OCI-LY7 (cell line): ENCODE measurements at regions not wholly inside any gene's neighbourhood (a gene's known extent, or its start where the extent isn't known, plus 50 kb on each side); places are given as distances from the start of the nearest gene placed in this dataset.

ENCODE experiments used
- BruUV-seq: library from RNA; stranded (reverse); fragments of 400-500 nt; replicated peaks from 2 replicates; lab custom pipeline; 2021; lab: Mats Ljungman, UMichigan
- CTCF ChIA-PET: fragments of 300-600 bp; sonication (Branson Sonifier 250); formaldehyde crosslinking; loops from one replicate; lab custom pipeline; 2022; ENCODE audit warnings: antibody characterized with exemption; ENCODE audit not compliant: unreplicated experiment; lab: Charles Lee
- POLR2A ChIA-PET: fragments of 300-600 bp; sonication (Branson Sonifier 250); formaldehyde crosslinking; loops from one replicate; lab custom pipeline; 2022; ENCODE audit warnings: antibody characterized with exemption; lab: Charles Lee
- DNase-seq: peaks from one replicate; pipeline ENCODE4 v3.0.0-alpha.2; 2015; ENCODE audit warnings: low spot score
- H2AFZ ChIP-seq: fragments of 200-600 bp; sonication (generic), shearing (Covaris generic); 2 replicates; pipeline ENCODE4 v1.6.1; 2014; ENCODE audit warnings: mild to moderate bottlenecking, antibody characterized with exemption, low read length, moderate library complexity
- H3K27ac ChIP-seq: fragments of 200-600 bp; sonication (generic); 2 replicates; pipeline ENCODE4 v1.5.1; 2014; ENCODE audit warnings: mixed run types, low read depth, mild to moderate bottlenecking, moderate library complexity, low read length, inconsistent platforms; ENCODE audit not compliant: poor library complexity, severe bottlenecking
- H3K36me3 ChIP-seq: fragments of 200-600 bp; sonication (generic); 2 replicates; pipeline ENCODE4 v1.6.1; 2014; ENCODE audit warnings: mild to moderate bottlenecking, antibody characterized with exemption, low read length, moderate library complexity, mixed read lengths; ENCODE audit not compliant: insufficient read depth
- H3K4me1 ChIP-seq: fragments of 200-600 bp; sonication (generic); 2 replicates; pipeline ENCODE4 v1.5.1; 2014; ENCODE audit warnings: mild to moderate bottlenecking, low read length; ENCODE audit not compliant: insufficient read depth, poor library complexity, severe bottlenecking
- H3K4me2 ChIP-seq: fragments of 200-600 bp; sonication (generic); 2 replicates; pipeline ENCODE4 v1.6.1; 2014; ENCODE audit warnings: mild to moderate bottlenecking, low read length
- H3K4me3 ChIP-seq: fragments of 200-600 bp; sonication (generic); 2 replicates; pipeline ENCODE4 v1.5.1; 2014; ENCODE audit warnings: mild to moderate bottlenecking, low read depth, low read length; ENCODE audit not compliant: poor library complexity, severe bottlenecking
- H3K79me2 ChIP-seq: fragments of 200-600 bp; sonication (generic); 2 replicates; pipeline ENCODE4 v1.6.1; 2016; ENCODE audit warnings: low read depth, mild to moderate bottlenecking, low read length, moderate library complexity, mixed read lengths; ENCODE audit not compliant: insufficient read depth
- H3K9me2 ChIP-seq: fragments of 200-600 bp; sonication (generic); 2 replicates; pipeline ENCODE4 v1.6.1; 2016; ENCODE audit warnings: mild to moderate bottlenecking, low read length, mixed read lengths; ENCODE audit not compliant: insufficient read depth
- H3K9me3 ChIP-seq: fragments of 200-600 bp; sonication (generic); 2 replicates; pipeline ENCODE4 v1.6.1; 2014; ENCODE audit warnings: mild to moderate bottlenecking, mixed run types, low read length, mixed read lengths
- H4K20me1 ChIP-seq: fragments of 200-600 bp; sonication (generic); 2 replicates; pipeline ENCODE4 v1.6.1; 2014; ENCODE audit warnings: mild to moderate bottlenecking, antibody characterized with exemption, low read length, moderate library complexity, mixed read lengths; ENCODE audit not compliant: insufficient read depth
- CTCF ChIP-seq: fragments of 200-600 bp; sonication (generic); conservative IDR thresholded peaks from 2 replicates; pipeline ENCODE4 v1.5.1; 2014; ENCODE audit warnings: mild to moderate bottlenecking, antibody characterized with exemption, low read length, moderate library complexity, mixed read lengths
- EZH2phosphoT487 ChIP-seq: fragments of 200-600 bp; sonication (generic); IDR thresholded peaks from 2 replicates; pipeline ENCODE4 v1.6.1; 2018; ENCODE audit warnings: low read depth, borderline replicate concordance, mild to moderate bottlenecking, mixed run types, antibody characterized with exemption, low read length, moderate library complexity, mixed read lengths
- intact Hi-C: fragments of 100-400 bp; cut with micrococcal nuclease; formaldehyde crosslinking; loops from one replicate; pipeline ENCODE4 v1.10.0; 2022; ENCODE audit not compliant: unreplicated experiment

DNA sequence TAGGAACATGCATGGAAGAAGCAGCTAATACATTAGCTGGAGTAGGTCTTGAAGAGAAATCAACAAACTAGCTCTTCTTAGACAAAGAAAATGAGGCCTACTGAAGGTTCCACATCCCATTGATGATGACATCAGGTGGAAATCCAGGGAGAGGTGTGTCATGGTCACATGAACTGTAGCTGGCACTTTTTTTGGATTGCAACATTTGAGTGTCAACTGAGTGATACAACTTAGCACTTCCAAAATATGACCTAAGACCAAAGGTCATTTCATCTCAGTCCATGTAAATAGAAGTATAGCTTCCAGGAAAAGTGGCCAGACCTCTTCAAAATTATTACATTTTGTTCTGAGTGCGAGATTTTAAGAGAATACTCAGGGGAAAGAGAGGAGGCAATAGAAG, 117.2 kb upstream of the MEIS2 start:
- BruUV-seq = no TSS peak
- intact Hi-C loops = no loop called here
- Histone ChIP-seq H3K9me2 (no peaks in the 10 kb centered on the region), H3K4me2 (no peak overlapping the region), H4K20me1 (no peaks in the 10 kb centered on the region), H3K9me3 (no peaks in the 10 kb centered on the region), H3K4me1 (no peaks in the 10 kb centered on the region), H2AFZ (no peak overlapping the region), H3K36me3 (no peaks in the 10 kb centered on the region), H3K27ac (no peak overlapping the region), H3K4me3 (no peak overlapping the region), H3K79me2 (no peaks in the 10 kb centered on the region)
- CTCF ChIA-PET = no interaction called here
- no peak for TF ChIP-seq CTCF
- no peak for TF ChIP-seq EZH2phosphoT487
- no peak for DNase-seq
- POLR2A ChIA-PET = no interaction called here

- ChIA-PET POLR2A (interaction anchor here (0.6 kb wide), 1 partner anchor 1202 kb away, joined by 5 read pairs; no protein-coding TSS in a partner anchor), CTCF (no interaction called here)
- H3K79me2 ChIP-seq = no peaks in the 10 kb centered on the region
- H3K4me1 ChIP-seq = no peaks in the 10 kb centered on the region
- intact Hi-C loops = no loop called here
- H3K4me2 ChIP-seq = no peak overlapping the region
- H3K4me3 ChIP-seq = no peak overlapping the region
- TF ChIP-seq CTCF (no peak), EZH2phosphoT487 (no peak)
- H3K27ac ChIP-seq = no peak overlapping the region
- H3K9me3 ChIP-seq = no peaks in the 10 kb centered on the region
- no peaks in the 10 kb centered on the region for H3K36me3 ChIP-seq
- H4K20me1 ChIP-seq = no peaks in the 10 kb centered on the region
- DNase-seq = no peak
- H2AFZ ChIP-seq = no peak overlapping the region
- BruUV-seq = no TSS peak
- H3K9me2 ChIP-seq = no peaks in the 10 kb centered on the region
Measured at GRCh38 chr15:37218351-37218916, 118.1 kb upstream of the MEIS2 start.

- Histone ChIP-seq H3K9me3 (no peaks in the 10 kb centered on the region), H3K27ac (no peak overlapping the region), H2AFZ (no peak overlapping the region), H3K36me3 (no peaks in the 10 kb centered on the region), H3K4me3 (no peak overlapping the region), H3K79me2 (no peaks in the 10 kb centered on the region), H3K4me2 (no peak overlapping the region), H4K20me1 (no peaks in the 10 kb centered on the region), H3K4me1 (no peaks in the 10 kb centered on the region), H3K9me2 (no peaks in the 10 kb centered on the region)
- ChIA-PET POLR2A (interaction anchor here (0.6 kb wide), 1 partner anchor 1201 kb away, joined by 5 read pairs; no protein-coding TSS in a partner anchor), CTCF (no interaction called here)
- TF ChIP-seq CTCF (no peak), EZH2phosphoT487 (no peak)
- intact Hi-C loops = no loop called here
- DNase-seq = no peak
- no TSS peak for BruUV-seq
Measured at GRCh38 chr15:37219211-37219701, 118.9 kb upstream of the MEIS2 start.
